ENCODE measurements at regions not wholly inside any gene's neighbourhood (a gene's known extent, or its start where the extent isn't known, plus 50 kb on each side); places are given as distances from the start of the nearest gene placed in this dataset.

GRCh38 chr16:6231398-6231797 lies 1101.2 kb upstream of the RBFOX1 start:
- DNase-seq (ENCODE audit: low read depth in 2 of 2) = no peak
- H3K27me3 ChIP-seq (ENCODE audit: control insufficient read depth, insufficient read depth, low read length) = no peaks in the 10 kb centered on the region

DNA sequence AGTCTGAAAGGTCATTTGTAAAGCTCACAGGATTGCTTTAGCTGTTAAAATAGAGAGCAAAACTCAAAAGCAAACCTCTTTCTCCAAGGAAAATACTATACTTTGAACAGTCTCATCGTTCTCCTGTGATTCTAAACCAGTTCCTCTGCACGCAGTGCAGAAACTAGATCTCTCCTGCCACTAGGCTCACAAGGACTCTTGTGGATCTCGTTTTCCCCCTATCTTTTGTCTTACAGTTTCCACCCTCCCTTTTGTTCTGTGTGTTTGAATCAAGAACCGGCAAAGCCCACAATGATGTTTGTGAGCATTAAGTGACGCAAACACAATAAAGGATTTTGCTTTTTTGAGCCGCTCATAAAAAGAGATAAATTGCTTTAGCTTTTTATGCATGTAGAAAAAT lies 1103.5 kb upstream of the RBFOX1 start:
- no peak overlapping the region for H3K4me2 ChIP-seq (ENCODE audit: extremely low read depth, insufficient read depth, low read length)
- no peak for DNase-seq (ENCODE audit: low read depth in 2 of 2)
- no peak overlapping the region for H2AFZ ChIP-seq (ENCODE audit: low read length)
- H3K9me3 ChIP-seq (ENCODE audit: control insufficient read depth, insufficient read depth, low read depth, low read length) = no peaks in the 10 kb centered on the region
- no peaks in the 10 kb centered on the region for H3K79me2 ChIP-seq (ENCODE audit: control insufficient read depth, insufficient read depth, low read length)
- no peak overlapping the region for H3K4me3 ChIP-seq (replicated peaks in 1 of 4; ENCODE audit: control extremely low read depth in 1 of 4, insufficient read depth in 1 of 4, low read depth in 3 of 4, low read length in 4 of 4)
- no peak overlapping the region for H3K27ac ChIP-seq (ENCODE audit: insufficient read depth, low read length)
- H4K20me1 ChIP-seq (ENCODE audit: control insufficient read depth, extremely low read depth, insufficient read depth, low read length) = no peaks in the 10 kb centered on the region
- H3K4me1 ChIP-seq (ENCODE audit: control insufficient read depth, extremely low read depth, insufficient read depth, low read length) = no peaks in the 10 kb centered on the region
- H3K9ac ChIP-seq (ENCODE audit: insufficient read depth, low read length) = no peak overlapping the region
- H3K36me3 ChIP-seq (ENCODE audit: control insufficient read depth, insufficient read depth, low read length) = no peaks in the 10 kb centered on the region
- no peaks in the 10 kb centered on the region for H3K27me3 ChIP-seq (ENCODE audit: control insufficient read depth, insufficient read depth, low read length)
- no peak for TF ChIP-seq EZH2 (IDR thresholded peaks at IDR 0.05; ENCODE audit: low read length, missing control alignments)
- TF ChIP-seq, protein P1, sequence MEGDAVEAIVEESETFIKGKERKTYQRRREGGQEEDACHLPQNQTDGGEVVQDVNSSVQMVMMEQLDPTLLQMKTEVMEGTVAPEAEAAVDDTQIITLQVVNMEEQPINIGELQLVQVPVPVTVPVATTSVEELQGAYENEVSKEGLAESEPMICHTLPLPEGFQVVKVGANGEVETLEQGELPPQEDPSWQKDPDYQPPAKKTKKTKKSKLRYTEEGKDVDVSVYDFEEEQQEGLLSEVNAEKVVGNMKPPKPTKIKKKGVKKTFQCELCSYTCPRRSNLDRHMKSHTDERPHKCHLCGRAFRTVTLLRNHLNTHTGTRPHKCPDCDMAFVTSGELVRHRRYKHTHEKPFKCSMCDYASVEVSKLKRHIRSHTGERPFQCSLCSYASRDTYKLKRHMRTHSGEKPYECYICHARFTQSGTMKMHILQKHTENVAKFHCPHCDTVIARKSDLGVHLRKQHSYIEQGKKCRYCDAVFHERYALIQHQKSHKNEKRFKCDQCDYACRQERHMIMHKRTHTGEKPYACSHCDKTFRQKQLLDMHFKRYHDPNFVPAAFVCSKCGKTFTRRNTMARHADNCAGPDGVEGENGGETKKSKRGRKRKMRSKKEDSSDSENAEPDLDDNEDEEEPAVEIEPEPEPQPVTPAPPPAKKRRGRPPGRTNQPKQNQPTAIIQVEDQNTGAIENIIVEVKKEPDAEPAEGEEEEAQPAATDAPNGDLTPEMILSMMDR (conservative IDR thresholded peaks at IDR 0.05 in 1 of 2, IDR thresholded peaks at IDR 0.05 in 1 of 2; ENCODE audit: low read depth in 1 of 2, low read length in 2 of 2) = no peak

More at GRCh38 chr16:6231398-6231797, 1101.2 kb upstream of the RBFOX1 start:
- Histone ChIP-seq H3K4me2 (ENCODE audit: extremely low read depth, insufficient read depth, low read length) (no peak overlapping the region), H3K9me3 (ENCODE audit: control insufficient read depth, insufficient read depth, low read depth, low read length) (no peaks in the 10 kb centered on the region), H3K36me3 (ENCODE audit: control insufficient read depth, insufficient read depth, low read length) (no peaks in the 10 kb centered on the region), H3K79me2 (ENCODE audit: control insufficient read depth, insufficient read depth, low read length) (no peaks in the 10 kb centered on the region), H3K4me3 (replicated peaks in 1 of 4; ENCODE audit: control extremely low read depth in 1 of 4, insufficient read depth in 1 of 4, low read depth in 3 of 4, low read length in 4 of 4) (no peak overlapping the region), H3K9ac (ENCODE audit: insufficient read depth, low read length) (no peak overlapping the region), H4K20me1 (ENCODE audit: control insufficient read depth, extremely low read depth, insufficient read depth, low read length) (no peaks in the 10 kb centered on the region), H2AFZ (ENCODE audit: low read length) (no peak overlapping the region), H3K27ac (ENCODE audit: insufficient read depth, low read length) (no peak overlapping the region), H3K4me1 (ENCODE audit: control insufficient read depth, extremely low read depth, insufficient read depth, low read length) (no peaks in the 10 kb centered on the region)
- no peak for TF ChIP-seq EZH2 (IDR thresholded peaks at IDR 0.05; ENCODE audit: low read length, missing control alignments)
- TF ChIP-seq, protein P1 (conservative IDR thresholded peaks at IDR 0.05 in 1 of 2, IDR thresholded peaks at IDR 0.05 in 1 of 2; ENCODE audit: low read depth in 1 of 2, low read length in 2 of 2) = no peak

- TF ChIP-seq EZH2 (IDR thresholded peaks at IDR 0.05; ENCODE audit: low read length, missing control alignments) = no peak
- TF ChIP-seq, protein P1 (conservative IDR thresholded peaks at IDR 0.05 in 1 of 2, IDR thresholded peaks at IDR 0.05 in 1 of 2; ENCODE audit: low read depth in 1 of 2, low read length in 2 of 2) = no peak
- H3K4me3 ChIP-seq (replicated peaks in 1 of 4; ENCODE audit: control extremely low read depth in 1 of 4, insufficient read depth in 1 of 4, low read depth in 3 of 4, low read length in 4 of 4) = no peak overlapping the region
These were observed 1113.8 kb upstream of the RBFOX1 start for GRCh38 chr16:6218855-6219254.

More at GRCh38 chr16:6218855-6219254, 1113.8 kb upstream of the RBFOX1 start:
- no peak for DNase-seq (ENCODE audit: low read depth in 2 of 2)
- Histone ChIP-seq H3K79me2 (ENCODE audit: control insufficient read depth, insufficient read depth, low read length) (no peaks in the 10 kb centered on the region), H3K27me3 (ENCODE audit: control insufficient read depth, insufficient read depth, low read length) (no peaks in the 10 kb centered on the region), H3K27ac (ENCODE audit: insufficient read depth, low read length) (no peak overlapping the region), H3K4me2 (ENCODE audit: extremely low read depth, insufficient read depth, low read length) (no peak overlapping the region), H3K4me1 (ENCODE audit: control insufficient read depth, extremely low read depth, insufficient read depth, low read length) (no peaks in the 10 kb centered on the region), H4K20me1 (ENCODE audit: control insufficient read depth, extremely low read depth, insufficient read depth, low read length) (no peaks in the 10 kb centered on the region), H3K9me3 (ENCODE audit: control insufficient read depth, insufficient read depth, low read depth, low read length) (no peaks in the 10 kb centered on the region), H2AFZ (ENCODE audit: low read length) (no peak overlapping the region), H3K9ac (ENCODE audit: insufficient read depth, low read length) (no peak overlapping the region), H3K36me3 (ENCODE audit: control insufficient read depth, insufficient read depth, low read length) (no peaks in the 10 kb centered on the region)

Measured in fibroblast of lung (primary cell).